ENCODE measurements at regions not wholly inside any gene's neighbourhood (a gene's known extent, or its start where the extent isn't known, plus 50 kb on each side); places are given as distances from the start of the nearest gene placed in this dataset.
"Not testable (repeated sequence)": the region's sequence is repeated elsewhere in the genome, so short reads cannot be mapped to it uniquely, and the experiment has no call there.

DNA sequence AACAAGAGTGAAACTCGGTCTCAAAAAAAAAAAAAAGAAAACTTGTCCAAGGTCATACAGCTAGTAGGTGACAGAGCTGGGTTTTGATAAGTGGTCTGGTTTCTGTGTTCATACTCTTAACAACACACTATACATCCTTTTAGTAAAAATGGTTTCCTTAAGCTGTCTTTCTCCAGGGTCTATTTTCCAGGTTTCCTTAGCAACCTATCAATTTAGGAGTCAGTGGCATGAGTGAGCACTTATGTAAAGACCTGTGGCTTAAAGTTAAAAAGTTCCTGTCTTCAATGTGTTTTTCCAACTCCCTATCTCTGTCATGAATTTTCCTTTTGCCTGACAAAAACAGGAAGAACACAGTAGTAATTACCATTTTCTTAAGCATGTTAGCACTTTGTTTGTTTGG, 480.5 kb downstream of the TMEM135 start:
- DNase-seq: no peak
- no peaks in the 10 kb centered on the region for H3K36me3 ChIP-seq
- H3K4me3 ChIP-seq (ENCODE audit: low read depth, low read length): no peak overlapping the region
- no peaks in the 10 kb centered on the region for H3K9me3 ChIP-seq
- no peaks in the 10 kb centered on the region for H3K4me1 ChIP-seq
- no peaks in the 10 kb centered on the region for H3K27me3 ChIP-seq
- TF ChIP-seq, protein P1, sequence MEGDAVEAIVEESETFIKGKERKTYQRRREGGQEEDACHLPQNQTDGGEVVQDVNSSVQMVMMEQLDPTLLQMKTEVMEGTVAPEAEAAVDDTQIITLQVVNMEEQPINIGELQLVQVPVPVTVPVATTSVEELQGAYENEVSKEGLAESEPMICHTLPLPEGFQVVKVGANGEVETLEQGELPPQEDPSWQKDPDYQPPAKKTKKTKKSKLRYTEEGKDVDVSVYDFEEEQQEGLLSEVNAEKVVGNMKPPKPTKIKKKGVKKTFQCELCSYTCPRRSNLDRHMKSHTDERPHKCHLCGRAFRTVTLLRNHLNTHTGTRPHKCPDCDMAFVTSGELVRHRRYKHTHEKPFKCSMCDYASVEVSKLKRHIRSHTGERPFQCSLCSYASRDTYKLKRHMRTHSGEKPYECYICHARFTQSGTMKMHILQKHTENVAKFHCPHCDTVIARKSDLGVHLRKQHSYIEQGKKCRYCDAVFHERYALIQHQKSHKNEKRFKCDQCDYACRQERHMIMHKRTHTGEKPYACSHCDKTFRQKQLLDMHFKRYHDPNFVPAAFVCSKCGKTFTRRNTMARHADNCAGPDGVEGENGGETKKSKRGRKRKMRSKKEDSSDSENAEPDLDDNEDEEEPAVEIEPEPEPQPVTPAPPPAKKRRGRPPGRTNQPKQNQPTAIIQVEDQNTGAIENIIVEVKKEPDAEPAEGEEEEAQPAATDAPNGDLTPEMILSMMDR (IDR thresholded peaks at IDR 0.05; ENCODE audit: low read depth, low read length): no peak

DNA sequence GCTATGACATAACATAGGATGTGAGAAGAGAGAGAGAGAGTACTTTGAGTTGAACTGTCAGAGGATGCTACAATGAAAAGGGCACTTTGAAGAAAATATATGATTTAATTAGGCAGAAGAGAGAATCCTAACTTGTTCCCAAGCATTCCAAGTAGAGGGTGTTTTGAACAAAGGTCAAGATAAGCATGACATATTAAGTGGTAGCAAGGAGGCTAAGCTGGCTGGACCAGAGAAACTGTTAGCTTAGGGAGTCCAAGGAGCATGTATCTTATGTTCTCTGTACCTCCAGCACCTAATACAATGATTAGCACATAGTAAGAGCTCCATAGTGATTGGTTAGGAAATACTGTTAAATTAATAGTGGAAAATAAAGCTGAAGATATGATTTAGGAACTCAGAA, 479.6 kb downstream of the TMEM135 start:
- no peak for DNase-seq
- Histone ChIP-seq H3K27me3 (no peaks in the 10 kb centered on the region), H3K4me1 (no peaks in the 10 kb centered on the region), H3K9me3 (no peaks in the 10 kb centered on the region), H3K36me3 (no peaks in the 10 kb centered on the region), H3K4me3 (ENCODE audit: low read depth, low read length) (no peak overlapping the region)
- TF ChIP-seq, protein P1 (IDR thresholded peaks at IDR 0.05; ENCODE audit: low read depth, low read length): no peak

DNA sequence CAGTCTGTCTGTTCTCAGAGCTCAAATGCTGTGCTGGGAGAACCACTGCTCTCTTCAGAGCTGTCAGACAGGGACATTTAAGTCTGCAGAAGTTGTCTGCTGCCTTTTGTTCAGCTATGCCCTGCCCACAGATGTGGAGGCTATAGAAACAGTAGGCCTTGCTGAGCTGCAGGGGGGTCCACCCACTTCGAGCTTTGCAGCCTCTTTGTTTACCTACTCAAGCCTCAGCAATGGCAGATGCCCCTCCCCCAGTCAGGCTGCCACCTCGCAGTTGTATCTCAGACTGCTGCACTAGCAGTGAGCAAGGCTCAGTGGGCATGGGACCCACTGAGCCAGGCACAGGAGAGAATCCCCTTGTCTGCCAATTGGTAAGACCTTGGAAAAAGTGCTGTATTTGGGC, 470.0 kb downstream of the TMEM135 start:
- H3K36me3 ChIP-seq; H3K4me1 ChIP-seq; H3K27me3 ChIP-seq; DNase-seq; H3K4me3 ChIP-seq (ENCODE audit: low read depth, low read length); H3K9me3 ChIP-seq: not testable (repeated sequence)

DNA sequence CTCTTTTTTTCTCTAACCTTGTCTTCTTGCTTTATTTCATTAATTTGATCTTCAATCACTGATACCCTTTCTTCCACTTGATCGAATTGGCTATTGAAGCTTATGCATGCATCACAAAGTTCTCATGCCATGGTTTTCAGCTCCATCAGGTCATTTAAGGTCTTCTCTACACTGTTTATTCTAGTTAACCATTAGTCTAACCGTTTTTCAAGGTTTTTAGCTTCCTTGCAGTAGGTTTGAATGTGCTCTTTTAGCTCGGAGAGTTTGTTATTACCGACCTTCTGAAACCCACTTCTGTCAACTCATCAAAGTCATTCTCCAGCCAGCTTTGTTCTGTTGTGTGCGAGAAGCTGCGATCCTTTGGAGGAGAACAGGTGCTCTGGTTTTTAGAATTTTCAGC, 469.2 kb downstream of the TMEM135 start:
- not testable (repeated sequence) for H3K27me3 ChIP-seq; H3K4me1 ChIP-seq; DNase-seq; H3K36me3 ChIP-seq; H3K9me3 ChIP-seq; H3K4me3 ChIP-seq (ENCODE audit: low read depth, low read length)

DNA sequence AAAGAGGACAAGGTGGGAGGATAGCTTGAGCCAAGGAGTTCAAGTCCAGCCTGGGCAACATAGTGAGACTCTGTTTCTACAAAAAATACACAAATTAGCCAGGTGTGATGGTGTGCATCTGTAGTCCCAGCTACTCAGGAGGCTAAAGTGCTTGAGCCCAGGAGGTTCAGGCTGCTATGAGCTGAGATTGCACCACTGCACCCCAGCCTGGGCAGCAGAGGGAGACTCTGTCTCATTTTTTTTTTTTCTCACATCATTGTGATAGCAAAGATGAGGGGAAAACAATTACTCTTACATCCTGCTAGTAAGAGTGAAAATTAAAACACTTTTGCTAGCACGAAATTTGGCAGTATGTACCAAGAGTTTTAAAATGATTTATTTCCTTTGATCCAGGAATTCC, 463.7 kb downstream of the TMEM135 start:
- TF ChIP-seq, protein P1 (IDR thresholded peaks at IDR 0.05; ENCODE audit: low read depth, low read length): no peak
- no peak for DNase-seq
- H3K27me3 ChIP-seq: no peaks in the 10 kb centered on the region
- H3K36me3 ChIP-seq: no peaks in the 10 kb centered on the region
- H3K9me3 ChIP-seq: no peaks in the 10 kb centered on the region
- H3K4me1 ChIP-seq: no peaks in the 10 kb centered on the region
- H3K4me3 ChIP-seq (ENCODE audit: low read depth, low read length): no peak overlapping the region

DNA sequence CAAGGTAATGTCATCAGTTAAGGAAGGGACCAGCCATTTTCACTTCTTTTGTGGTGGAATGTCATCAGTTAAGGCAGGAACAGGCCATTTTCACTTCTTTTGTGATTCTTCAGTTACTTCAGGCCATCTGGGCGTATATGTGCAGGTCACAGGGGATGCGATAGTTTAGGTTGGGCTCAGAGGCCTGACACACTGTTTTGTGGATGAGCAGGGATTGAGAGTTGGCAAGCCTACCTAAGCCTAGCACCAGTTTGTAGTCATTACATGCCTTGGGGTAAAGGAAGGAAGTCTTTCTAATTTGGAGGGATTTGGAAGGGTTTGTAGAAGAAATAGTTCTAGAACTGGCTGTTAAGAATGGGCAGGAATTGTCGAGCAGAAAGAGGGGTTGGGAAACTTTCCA, 457.2 kb downstream of the TMEM135 start:
- H3K4me3 ChIP-seq (ENCODE audit: low read depth, low read length); H3K27me3 ChIP-seq; H3K9me3 ChIP-seq; H3K36me3 ChIP-seq; DNase-seq; H3K4me1 ChIP-seq: not testable (repeated sequence)

DNA sequence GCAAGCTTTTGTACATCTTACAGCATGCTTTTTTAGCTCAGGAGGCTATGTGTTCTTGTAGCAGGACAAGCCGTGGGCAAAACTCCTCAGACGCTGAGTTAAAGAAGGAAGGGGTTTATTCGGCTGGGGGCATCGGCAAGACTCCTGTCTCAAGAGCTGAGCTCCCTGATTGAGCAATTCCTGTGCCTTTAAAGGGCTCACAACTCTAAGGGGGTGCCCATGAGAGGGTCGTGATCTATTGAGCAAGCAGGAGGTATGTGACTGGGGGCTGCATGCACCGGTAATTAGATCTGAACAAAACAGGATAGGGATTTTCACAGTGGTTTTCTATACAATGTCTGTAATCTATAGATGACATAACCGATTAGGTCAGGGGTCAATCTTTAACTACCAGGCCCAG, 456.3 kb downstream of the TMEM135 start:
- not testable (repeated sequence) for DNase-seq; H3K36me3 ChIP-seq; H3K4me1 ChIP-seq; H3K9me3 ChIP-seq; H3K4me3 ChIP-seq (ENCODE audit: low read depth, low read length); H3K27me3 ChIP-seq

DNA sequence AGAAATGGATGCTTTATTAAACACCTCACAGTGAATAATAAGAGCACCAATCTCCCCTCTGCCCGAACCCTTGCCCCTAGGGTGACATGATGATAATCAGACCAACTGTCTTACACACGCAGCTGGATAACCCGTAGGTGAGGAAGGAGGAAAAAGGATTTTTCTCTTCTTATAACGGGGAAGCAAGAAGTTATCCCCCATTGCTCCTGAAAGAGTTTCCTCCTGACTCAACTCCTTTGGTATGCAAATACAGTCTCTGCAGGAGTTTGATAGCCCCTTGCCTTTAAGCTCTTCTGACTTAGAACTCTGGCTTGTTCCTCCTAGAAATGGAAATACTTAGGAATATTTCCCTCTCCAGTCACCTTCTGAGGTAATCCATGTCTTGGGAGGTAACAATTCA, 455.8 kb downstream of the TMEM135 start:
- Histone ChIP-seq H3K9me3 (no peaks in the 10 kb centered on the region), H3K4me3 (ENCODE audit: low read depth, low read length) (no peak overlapping the region), H3K4me1 (no peaks in the 10 kb centered on the region), H3K36me3 (no peaks in the 10 kb centered on the region), H3K27me3 (no peaks in the 10 kb centered on the region)
- TF ChIP-seq, protein P1 (IDR thresholded peaks at IDR 0.05; ENCODE audit: low read depth, low read length): no peak
- DNase-seq: no peak

Data from BE2C (cell line).